HG02678 (cell line): ENCODE measurements at regions not wholly inside any gene's neighbourhood (a gene's known extent, or its start where the extent isn't known, plus 50 kb on each side); places are given as distances from the start of the nearest gene placed in this dataset.

Experiments
- ATAC-seq: cut with Tn5 transposase; IDR thresholded peaks from one replicate; pipeline ENCODE4 v1.9.1; 2021; ENCODE audit warnings: mild to moderate bottlenecking, moderate library complexity; ENCODE audit not compliant: unreplicated experiment

DNA sequence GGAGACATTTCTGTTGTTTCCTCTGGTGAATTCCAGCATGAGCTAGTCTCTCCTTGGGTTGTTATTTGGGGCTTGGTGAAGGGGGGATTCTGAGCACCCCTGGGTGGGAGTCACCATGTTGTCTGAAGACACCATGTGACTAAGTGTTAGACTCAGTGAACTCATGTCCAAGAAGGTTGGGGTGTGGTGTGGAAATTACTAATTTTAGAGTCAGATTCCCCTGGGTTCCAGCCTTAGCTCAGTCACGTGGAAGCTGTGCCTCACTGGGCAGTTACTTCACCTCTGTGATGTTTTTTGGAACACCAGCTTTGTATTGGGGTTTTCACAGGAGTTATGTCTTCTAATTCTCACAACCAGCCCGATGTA lies 171.5 kb downstream of the RPLP1 start:
- ATAC-seq = no peak

DNA sequence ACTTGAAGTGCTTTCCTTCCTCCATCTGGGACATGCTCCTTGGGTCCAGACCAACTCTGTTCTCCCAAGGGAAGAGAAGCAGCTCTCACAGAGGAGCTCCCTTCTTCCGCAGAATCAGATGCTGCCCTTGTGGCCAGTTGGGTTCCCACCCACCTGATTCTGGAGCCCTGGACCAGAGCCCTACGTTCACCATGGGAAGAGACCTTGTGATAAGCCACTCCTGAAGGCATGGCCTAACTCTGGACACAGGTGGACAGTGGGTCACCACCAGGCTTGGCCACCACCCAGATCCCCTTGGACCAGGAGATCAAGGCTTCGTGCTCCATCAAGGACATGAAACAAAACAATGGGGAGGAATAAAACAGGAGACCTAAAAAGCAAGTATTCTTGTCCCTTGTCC lies 172.2 kb downstream of the RPLP1 start:
- no peak for ATAC-seq

DNA sequence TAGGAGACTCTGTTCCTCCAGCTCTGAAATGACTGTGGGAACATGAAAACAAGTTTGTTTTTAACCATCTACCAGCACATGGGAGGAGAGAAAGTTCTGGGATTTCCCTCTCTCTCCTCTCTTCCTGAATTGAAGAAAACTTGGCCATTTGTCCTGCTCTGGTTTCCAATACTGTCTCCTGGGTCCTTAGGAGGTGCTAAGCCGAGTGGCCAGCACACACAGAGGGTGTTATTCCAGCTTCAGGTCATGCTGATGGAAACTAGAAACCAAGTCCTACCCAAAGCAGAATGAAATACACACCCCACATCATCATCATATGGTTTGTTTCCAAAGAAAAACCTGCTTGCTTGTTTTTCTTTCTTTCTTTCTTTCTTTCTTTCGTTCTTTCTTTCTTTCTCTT lies 172.7 kb downstream of the RPLP1 start:
- no peak for ATAC-seq

DNA sequence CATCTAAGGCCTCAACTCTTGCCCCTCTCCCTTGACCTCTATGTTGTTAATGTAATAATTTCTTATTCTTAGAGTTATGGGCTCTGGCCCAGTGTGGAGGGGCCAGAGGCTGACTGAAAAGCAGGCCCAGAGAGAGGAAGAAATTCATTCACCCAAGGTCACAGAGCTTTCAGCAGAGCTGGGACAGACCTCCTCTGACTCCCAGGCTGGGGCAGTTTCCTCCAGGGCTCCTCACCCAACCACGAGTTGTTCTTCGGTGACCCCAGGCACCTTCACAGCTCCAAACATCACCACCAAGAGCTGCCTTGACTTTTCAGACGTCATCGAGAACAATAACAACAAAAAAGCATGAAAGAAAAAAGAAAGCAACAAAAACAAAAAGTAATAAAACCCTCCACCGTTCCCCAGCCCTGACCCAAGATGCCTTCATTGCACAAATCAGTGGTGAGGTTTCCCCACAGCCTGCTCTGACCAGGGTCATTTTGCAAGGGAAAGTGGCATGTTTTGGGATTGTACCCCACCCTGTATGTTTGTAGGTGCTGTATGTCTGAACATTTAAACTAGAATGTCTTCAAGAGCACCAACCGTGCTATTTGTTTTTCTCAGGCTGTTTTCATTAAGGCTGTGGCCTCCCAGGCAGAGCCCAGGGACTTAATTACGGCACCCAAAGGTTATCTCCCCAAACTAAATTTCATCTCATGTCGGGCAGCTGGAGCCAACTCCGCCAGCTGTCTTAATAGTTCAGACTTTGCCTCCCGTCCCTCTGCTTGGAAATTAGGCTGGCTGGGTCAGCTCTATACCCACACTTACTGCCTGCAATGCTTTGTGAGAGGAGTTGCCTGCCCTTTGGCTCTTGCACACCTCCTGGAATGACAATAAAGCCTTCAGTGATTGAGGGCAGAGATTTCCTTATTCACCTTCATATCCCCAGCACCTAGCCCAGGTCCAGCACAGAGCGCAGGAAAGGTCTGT lies 173.8 kb downstream of the RPLP1 start:
- no peak for ATAC-seq

DNA sequence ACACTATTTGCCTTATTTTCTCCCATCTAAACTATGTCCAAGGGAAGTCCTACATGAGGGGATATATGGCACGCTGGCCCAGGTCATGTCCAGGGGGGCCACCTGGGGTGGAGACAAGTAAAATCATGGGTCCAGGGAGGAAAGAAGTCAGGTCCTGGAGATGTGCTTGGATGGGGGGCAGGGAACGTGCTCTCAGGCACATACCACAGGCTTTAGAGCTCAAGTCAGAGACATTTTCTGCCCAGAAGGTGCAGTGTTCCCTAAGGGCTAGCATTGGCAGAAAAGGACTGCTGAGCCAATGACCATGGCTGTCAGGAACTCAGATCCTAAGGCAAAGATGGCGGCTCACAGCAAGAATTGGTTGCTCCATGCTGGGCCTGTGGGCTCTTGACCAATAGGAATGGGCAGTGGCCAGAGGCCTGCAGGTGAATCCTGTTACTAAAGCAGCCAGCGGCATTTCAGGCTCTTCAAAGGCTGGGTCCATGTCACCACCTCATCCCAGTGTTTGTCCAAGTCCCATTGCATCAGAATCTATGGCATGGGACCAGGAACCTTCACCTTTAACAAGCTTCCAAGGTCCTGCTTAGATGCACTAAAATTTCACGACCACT lies 175.0 kb downstream of the RPLP1 start:
- no peak for ATAC-seq

DNA sequence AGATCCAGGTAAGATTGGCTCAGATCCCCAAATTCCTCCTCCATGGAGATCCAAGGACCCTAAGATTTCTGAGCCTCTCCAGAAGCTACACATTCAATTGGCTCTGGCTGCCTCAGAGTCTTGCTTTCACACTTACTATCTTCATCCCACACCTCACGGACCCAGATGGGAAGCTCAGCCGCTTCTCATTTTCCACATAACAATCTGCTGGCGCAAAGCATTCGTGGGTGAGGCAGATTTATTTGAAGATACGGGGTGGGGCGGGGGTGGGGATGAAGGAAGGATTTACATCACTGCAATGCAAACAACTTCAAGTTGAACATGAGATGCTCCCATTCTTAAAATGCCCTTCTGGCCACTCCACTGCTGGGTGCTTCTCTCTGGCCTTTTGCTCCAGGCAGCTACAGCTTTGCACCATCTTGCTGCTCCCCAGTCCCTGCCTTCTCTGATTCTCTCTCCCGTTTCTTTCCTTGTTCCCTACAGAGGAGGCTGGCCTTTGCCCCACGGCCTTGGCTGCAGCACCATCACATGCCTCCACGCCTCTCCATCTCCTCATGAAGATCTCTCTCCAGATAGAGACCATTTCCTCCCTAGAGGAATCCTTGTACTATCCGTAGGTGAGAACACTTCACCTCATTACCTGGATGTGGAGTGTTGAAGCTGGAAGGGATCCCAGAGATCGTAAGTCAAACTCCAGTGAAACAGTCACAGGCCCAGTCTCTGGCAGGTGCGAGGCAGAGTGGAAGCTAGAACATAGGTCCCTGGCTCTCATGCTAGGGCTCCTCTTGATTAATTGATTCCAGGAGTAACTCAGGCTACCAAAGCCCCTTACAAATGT lies 175.9 kb downstream of the RPLP1 start:
- no peak for ATAC-seq

DNA sequence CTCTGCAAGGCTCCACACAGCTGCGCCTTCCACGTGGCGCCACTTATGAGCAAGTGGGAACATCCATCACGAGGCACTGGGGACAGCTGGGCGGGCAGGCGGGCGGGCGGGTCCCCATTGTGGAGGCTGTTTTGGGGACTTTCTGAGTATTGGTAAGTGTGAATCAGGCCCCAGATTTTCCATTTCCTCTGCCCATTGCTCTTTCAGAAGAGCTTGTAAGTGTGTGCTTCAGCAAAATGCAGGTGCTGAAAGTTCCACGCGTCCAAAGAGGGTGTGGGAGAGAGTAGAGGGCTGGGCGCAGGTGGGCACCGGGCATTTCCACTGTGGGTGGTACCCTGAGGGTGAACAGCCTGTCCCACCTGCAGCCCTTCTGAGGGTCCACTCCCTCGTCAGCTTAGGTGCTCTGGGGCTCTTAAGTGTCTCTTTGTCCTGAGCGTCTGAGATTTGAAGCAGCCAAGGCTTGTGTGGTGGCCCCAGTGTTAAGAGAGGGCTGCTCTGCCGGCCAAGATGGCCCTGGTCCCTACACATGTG lies 177.1 kb downstream of the RPLP1 start:
- ATAC-seq = no peak

DNA sequence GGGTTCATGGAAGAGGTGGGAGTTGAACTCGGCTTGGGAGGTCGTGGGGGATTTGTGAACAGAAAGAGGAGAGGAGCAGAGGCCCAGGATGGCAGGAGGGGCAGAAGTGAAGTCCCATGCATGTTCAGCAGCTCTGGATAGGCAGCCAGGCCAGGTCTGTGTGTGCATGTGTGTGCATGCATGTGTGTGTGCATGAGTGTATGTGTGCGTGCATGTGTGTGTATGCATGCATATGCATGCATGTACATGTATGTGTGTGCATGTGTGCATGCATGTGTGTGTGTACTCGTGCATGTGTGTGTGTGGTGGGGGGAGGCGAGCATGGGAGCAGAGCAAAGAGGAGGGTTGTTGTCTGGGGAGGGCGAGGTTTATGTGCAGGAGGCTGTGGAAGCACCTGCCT lies 178.4 kb downstream of the RPLP1 start:
- no peak for ATAC-seq

DNA sequence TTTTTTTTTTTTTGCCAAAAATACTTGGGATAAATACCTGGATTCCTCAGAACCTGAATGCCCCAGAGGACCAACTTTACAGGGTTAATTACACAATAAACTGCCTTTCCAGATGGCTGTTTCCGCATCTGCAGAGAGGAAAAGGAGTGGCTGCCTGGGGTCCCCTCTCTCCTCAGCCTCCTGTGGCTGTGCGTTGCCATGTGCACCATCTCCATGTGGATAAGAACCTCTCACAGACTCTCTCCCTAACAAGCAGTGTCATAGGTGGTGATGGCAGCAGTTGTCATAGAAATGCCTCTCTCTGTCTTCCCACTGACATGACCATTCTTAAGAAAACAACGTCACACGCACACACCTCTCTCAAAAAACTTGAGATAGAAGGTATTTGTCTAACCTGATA lies 179.4 kb downstream of the RPLP1 start:
- ATAC-seq = no peak

DNA sequence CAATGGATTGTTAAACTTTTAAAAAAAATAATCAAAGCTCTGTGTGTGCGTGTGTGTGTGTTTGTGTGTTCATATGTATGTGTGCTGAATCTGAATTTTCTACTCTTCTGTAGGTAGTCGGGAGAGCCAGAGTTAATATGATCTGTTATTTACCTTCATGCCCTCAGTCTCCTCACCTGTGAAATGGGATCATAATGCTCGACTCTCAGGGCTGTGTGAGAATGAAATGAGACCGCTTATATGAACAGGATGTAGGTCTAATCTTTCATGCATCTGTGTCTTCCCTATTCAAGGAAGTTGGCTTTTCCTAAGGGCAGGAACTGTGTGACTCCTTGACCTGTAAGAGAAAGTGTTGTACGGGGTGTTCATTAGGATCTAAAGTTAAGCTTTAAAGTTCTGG lies 182.2 kb downstream of the RPLP1 start:
- ATAC-seq = no peak

DNA sequence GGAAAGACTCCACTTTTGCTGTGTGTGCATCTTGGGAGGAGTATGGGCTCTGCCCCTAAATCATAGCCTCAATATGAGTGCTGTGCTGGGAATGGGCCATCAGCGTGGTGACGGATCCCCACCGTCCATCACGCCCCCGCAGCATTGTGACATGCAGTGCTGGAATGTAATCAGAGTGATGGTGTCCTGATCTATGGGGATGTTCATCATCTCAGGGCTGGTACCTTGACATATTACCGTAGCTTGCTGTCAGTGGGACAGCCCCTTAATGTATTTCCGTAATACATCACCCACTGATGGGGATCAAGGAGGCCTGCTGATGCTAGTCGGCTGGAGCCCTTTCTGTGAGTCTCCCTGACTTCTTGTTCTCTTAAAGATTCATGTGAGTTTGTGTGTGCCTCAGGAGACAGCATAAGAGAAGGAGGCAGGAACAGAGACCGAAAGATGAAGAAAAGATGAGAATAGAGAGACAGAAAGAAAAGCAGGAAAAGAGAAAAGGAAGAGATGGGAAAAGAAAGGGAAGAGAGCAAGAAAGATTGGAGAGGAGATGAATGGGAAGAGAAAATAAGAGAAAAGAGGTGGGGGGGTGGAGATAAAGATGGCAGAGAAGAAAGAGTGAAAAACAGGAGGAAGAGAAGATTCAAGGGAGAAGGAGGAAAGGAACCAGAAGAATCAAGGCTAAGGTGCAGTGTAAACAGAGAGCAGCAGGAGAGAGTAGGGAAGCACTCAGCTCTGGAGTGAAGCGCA lies 183.7 kb downstream of the RPLP1 start:
- no peak for ATAC-seq

DNA sequence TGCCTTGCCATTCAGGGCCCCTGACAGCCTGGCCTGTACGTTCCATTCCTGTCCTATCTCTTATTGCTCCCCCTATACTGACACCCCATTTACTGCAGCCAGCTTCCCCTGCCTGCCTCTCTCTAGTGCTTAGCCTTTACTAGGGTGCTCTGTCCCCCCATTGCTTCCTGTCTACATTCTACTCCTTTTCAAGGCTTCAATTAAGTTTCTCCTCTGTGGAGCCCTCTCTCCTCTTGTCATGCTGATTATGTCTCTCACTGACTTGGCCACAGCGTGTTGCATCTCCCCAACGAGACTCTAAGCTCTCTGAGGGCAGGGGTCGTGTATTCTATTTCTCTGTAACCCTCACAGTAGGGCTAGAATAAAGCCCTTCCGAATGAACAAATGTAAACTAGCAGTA lies 185.2 kb downstream of the RPLP1 start:
- no peak for ATAC-seq

DNA sequence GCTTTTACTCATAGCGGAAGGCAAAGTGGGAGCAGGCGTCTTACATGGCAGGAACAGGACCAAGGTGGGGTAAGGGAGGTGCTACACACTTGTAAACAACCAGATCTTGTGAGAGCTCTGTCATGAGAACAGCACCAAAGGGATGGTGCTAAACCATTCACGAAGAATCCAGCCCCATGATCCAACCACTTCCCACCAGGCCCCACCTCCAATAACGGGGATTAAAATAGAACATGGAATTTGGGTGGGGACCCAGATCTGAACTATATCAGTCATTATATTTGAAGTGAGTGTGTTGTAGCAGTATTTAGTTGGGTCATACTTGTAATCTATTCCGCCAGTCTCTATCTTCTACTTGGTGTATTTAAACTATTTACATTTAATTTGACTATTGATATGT lies 190.9 kb downstream of the RPLP1 start:
- ATAC-seq = no peak

DNA sequence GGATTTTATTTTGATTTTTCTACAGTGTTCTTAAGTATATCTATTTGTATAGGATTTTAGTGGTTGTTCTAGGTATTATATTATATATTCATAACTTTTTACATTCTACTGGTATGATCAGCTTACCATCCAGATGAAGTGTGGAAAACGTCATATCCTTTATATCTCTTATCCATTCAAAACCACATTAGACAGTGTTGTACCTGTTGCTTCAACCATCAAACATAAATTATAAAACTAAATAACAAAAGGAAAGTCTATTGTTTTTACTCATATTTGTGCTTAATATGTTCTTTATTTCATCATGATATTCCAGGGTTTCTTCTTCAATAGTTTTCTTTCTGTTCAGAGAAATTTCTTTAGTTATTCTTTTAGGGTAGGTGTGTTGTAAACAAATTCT lies 191.4 kb downstream of the RPLP1 start:
- no peak for ATAC-seq

DNA sequence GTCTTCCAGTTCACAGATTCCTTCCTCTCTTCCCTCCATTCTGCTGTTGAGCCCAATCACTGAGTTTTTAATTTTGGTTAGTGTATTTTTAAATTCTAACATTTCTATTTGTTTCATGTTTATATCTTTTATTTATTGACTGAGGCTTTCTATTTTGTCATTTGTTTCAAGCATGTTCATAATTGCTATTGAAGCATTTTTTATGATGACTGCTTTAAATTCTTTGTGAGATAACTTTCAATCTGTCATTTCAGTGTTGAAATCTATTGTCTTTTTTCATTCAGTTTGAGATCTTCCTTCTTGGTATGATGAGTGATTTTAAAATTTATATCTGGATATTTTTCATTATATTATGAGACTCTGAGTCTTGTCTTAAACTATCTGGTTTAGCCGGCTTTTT lies 192.3 kb downstream of the RPLP1 start:
- ATAC-seq = no peak

DNA sequence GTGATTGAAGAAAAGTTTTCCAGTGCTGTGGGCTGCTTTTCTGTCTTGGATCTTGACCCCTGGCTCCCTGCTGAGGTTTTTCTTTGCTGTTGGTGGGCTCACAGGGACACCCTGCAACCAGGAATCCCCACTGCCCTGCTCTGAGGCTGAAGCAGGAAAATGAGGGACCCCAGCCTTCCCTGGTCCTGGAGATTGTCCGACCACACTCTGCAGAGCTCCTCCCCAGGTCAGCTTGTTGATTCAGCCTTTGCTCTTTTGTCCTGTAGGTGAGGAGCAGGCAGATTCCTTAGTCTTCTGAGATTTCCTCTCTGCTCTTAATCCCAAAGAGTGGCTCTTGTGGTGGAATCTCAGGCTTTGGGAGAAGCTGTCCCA lies 194.5 kb downstream of the RPLP1 start:
- ATAC-seq = no peak

DNA sequence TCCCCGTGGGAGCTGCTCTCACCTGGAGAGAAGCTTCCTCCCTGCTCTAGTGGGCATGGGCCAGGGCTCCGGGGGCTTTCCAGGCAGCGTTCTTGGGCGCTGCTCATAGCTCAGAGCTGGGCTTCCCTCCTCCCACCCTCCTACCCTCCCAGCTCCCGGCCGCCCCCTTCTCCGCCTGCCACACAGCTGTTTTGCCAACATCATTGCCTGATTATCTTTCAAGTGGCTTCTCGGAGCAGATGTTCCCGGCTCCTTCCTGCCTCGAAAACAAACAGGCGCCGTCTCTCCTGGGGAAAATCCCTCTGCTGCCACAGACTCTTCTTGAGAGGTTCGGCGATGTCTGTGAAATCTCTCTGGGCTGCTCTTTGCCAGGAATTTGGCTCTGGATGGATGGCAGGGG lies 195.6 kb downstream of the RPLP1 start:
- ATAC-seq = no peak

DNA sequence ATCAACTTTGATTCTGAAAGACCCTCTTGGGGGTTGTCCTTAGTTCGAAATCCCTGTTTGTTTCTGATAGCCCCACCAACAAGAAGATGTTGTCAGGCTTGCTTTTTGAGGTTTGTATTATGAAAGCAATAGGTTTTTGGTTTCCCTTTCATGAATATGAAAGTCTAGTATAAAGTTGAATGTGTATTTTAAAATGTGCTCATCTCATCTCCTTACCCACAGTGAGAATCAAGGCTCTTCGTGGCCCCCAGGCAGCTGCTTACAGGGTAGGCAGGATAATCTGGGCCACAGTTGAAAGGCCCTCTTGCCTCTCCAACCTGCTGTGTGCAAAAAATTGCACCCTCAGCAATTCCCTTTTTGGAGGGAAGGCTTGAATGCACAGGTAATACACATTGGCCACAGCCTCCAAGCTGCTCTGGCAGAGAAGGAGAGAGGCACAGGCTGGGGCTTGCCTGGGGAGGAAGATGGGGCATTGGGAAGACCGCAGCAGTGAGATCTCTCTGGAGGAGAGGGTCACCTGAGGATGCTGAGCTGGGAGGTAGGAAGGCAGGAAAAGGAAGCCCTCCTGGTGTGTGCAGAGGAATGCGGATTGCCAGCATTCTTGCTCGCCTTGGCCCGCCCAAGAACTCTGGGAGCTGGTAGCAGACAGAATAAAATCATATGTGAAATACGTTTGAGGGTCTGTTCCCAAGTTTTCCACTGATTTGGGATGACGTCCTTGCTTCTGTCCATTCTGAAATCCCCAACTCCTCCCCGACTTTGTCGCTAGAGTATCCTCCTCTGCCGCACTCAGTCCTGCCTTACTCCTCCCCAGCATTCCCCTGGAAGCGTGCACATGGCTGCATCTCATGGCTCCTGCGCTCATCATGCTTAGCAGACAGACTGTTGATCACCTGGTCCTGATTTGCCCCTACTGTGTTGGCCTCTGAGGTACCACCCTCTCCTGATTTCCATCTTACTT lies 196.4 kb downstream of the RPLP1 start:
- ATAC-seq = no peak

DNA sequence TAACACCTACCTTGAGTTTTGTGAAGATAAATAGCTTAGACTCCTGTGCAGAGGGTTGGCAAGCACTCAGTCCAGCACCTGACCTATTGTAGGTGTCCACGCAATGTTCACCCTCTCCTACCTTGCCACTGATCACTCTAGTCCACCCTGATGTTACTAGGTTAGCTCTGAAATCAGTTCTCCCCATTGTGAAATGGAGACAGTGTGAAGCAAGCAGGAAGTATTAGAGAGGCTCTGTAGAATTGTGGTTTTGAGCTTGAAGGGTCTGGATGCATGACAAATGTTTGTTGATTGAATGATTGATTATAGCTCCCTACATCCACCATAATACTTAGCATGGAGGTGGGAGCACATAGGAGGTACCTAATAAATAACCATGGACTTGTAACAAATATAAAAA lies 199.7 kb downstream of the RPLP1 start:
- ATAC-seq = no peak
